GM04504 (cell line): ENCODE measurements at regions not wholly inside any gene's neighbourhood (a gene's known extent, or its start where the extent isn't known, plus 50 kb on each side); places are given as distances from the start of the nearest gene placed in this dataset.

Source experiments
- DNase-seq: peaks from one replicate; pipeline ENCODE4 v3.0.0-alpha.2; 2012; ENCODE audit warnings: low read depth

- DNase-seq, result no peak
Measured at GRCh38 chr10:107701943-107702342, 537.4 kb upstream of the SORCS1 start.

GRCh38 chr10:107692072-107692471 lies 527.6 kb upstream of the SORCS1 start:
- no peak for DNase-seq

- DNase-seq, result no peak
Measured at GRCh38 chr10:107689323-107689722, 524.8 kb upstream of the SORCS1 start.

GRCh38 chr10:107687701-107688100 lies 523.2 kb upstream of the SORCS1 start:
- no peak for DNase-seq

- no peak for DNase-seq
Measured at GRCh38 chr10:107686095-107686494, 521.6 kb upstream of the SORCS1 start.

GRCh38 chr10:107671960-107672359 lies 507.5 kb upstream of the SORCS1 start:
- DNase-seq, result no peak

- no peak for DNase-seq
Measured at GRCh38 chr10:107666214-107666613, 501.7 kb upstream of the SORCS1 start.

- DNase-seq, result no peak
Measured at GRCh38 chr10:107665459-107665858, 501.0 kb upstream of the SORCS1 start.

- no peak for DNase-seq
Measured at GRCh38 chr10:107657851-107658250, 493.3 kb upstream of the SORCS1 start.

- DNase-seq, result no peak
Measured at GRCh38 chr10:107656932-107657331, 492.4 kb upstream of the SORCS1 start.

- DNase-seq, result peak; percentile 9
Measured at GRCh38 chr10:107653832-107654287, 489.4 kb upstream of the SORCS1 start.

- no peak for DNase-seq
Measured at GRCh38 chr10:107650939-107651338, 486.4 kb upstream of the SORCS1 start.

GRCh38 chr10:107649249-107649648 lies 484.7 kb upstream of the SORCS1 start:
- no peak for DNase-seq

- DNase-seq, result no peak
Measured at GRCh38 chr10:107647462-107647861, 483.0 kb upstream of the SORCS1 start.

- no peak for DNase-seq
Measured at GRCh38 chr10:107631876-107632275, 467.4 kb upstream of the SORCS1 start.

- no peak for DNase-seq
Measured at GRCh38 chr10:107626862-107627261, 462.4 kb upstream of the SORCS1 start.

GRCh38 chr10:107623292-107623691 lies 458.8 kb upstream of the SORCS1 start:
- no peak for DNase-seq

GRCh38 chr10:107619139-107619538 lies 454.6 kb upstream of the SORCS1 start:
- DNase-seq, result no peak

- no peak for DNase-seq
Measured at GRCh38 chr10:107618504-107618994, 454.0 kb upstream of the SORCS1 start.

GRCh38 chr10:107616463-107617410 lies 452.2 kb upstream of the SORCS1 start:
- peak; percentile 14 for DNase-seq

- DNase-seq, result no peak
Measured at GRCh38 chr10:107616031-107616430, 451.5 kb upstream of the SORCS1 start.

- no peak for DNase-seq
Measured at GRCh38 chr10:107614939-107615685, 450.6 kb upstream of the SORCS1 start.

GRCh38 chr10:107611115-107611514 lies 446.6 kb upstream of the SORCS1 start:
- no peak for DNase-seq
